ENCODE measurements at regions not wholly inside any gene's neighbourhood (a gene's known extent, or its start where the extent isn't known, plus 50 kb on each side); places are given as distances from the start of the nearest gene placed in this dataset.

- no peak for TF ChIP-seq EP300 (IDR thresholded peaks at IDR 0.05)
- TF ChIP-seq POLR2A (IDR thresholded peaks at IDR 0.05; ENCODE audit: low read depth), result no peak
- TF ChIP-seq CTCF (IDR thresholded peaks at IDR 0.05), result no peak
- no peak for TF ChIP-seq POLR2AphosphoS5 (IDR thresholded peaks at IDR 0.05)
- Histone ChIP-seq H3K27ac (replicated peaks in 1 of 4) (no peak overlapping the region), H3K9me3 (no peaks in the 10 kb centered on the region), H3K27me3 (no peaks in the 10 kb centered on the region), H3K36me3 (no peaks in the 10 kb centered on the region), H3K4me3 (no peak overlapping the region), H3K4me1 (no peaks in the 10 kb centered on the region)
- intact Hi-C loops (cut with DNase I), result no loop called here
- DNase-seq (ENCODE audit: extremely low spot score), result no peak
- 82% methylated on average over 6 of the region's 6 CpGs for WGBS
Measured at GRCh38 chr13:106028911-106029310, 506.6 kb downstream of the EFNB2 start.

- DNase-seq (ENCODE audit: extremely low spot score), result no peak
- Histone ChIP-seq H3K9me3 (no peaks in the 10 kb centered on the region), H3K27ac (replicated peaks in 1 of 4) (no peak overlapping the region), H3K4me3 (no peak overlapping the region), H3K36me3 (no peaks in the 10 kb centered on the region), H3K27me3 (no peaks in the 10 kb centered on the region), H3K4me1 (peaks cover 0 to 8% (median 4%) of the 10 kb centered on the region in 4 donors)
- TF ChIP-seq POLR2AphosphoS5 (IDR thresholded peaks at IDR 0.05), result no peak
- WGBS, result 75% methylated on average over 2 of the region's 2 CpGs
- intact Hi-C loops (cut with DNase I), result no loop called here
Measured at GRCh38 chr13:106011600-106011999, 523.9 kb downstream of the EFNB2 start.

GRCh38 chr13:106010836-106011235 lies 524.6 kb downstream of the EFNB2 start:
- intact Hi-C loops (cut with DNase I), result no loop called here
- H3K27me3 ChIP-seq, result no peaks in the 10 kb centered on the region
- no peak overlapping the region for H3K4me3 ChIP-seq
- peaks cover 0 to 13% (median 7%) of the 10 kb centered on the region in 4 donors for H3K4me1 ChIP-seq
- H3K27ac ChIP-seq (replicated peaks in 1 of 4), result no peak overlapping the region
- WGBS, result 80% methylated on average over 3 of the region's 3 CpGs
- DNase-seq (ENCODE audit: extremely low spot score), result no peak
- no peaks in the 10 kb centered on the region for H3K36me3 ChIP-seq
- TF ChIP-seq CTCF (IDR thresholded peaks at IDR 0.05), result no peak
- no peak for TF ChIP-seq EP300 (IDR thresholded peaks at IDR 0.05)
- no peak for TF ChIP-seq POLR2AphosphoS5 (IDR thresholded peaks at IDR 0.05)
- no peak for TF ChIP-seq POLR2A (IDR thresholded peaks at IDR 0.05; ENCODE audit: low read depth)
- no peaks in the 10 kb centered on the region for H3K9me3 ChIP-seq

GRCh38 chr13:106008540-106008939 lies 526.9 kb downstream of the EFNB2 start:
- no peak overlapping the region for H3K4me3 ChIP-seq
- TF ChIP-seq CTCF (IDR thresholded peaks at IDR 0.05) (no peak), POLR2AphosphoS5 (IDR thresholded peaks at IDR 0.05) (no peak), POLR2A (IDR thresholded peaks at IDR 0.05; ENCODE audit: low read depth) (no peak), EP300 (IDR thresholded peaks at IDR 0.05) (no peak)
- no peak overlapping the region for H3K27ac ChIP-seq (replicated peaks in 1 of 4)
- no peaks in the 10 kb centered on the region for H3K27me3 ChIP-seq
- DNase-seq (ENCODE audit: extremely low spot score), result no peak
- H3K4me1 ChIP-seq, result peaks cover 0 to 13% (median 7%) of the 10 kb centered on the region in 4 donors
- intact Hi-C loops (cut with DNase I), result no loop called here
- no peaks in the 10 kb centered on the region for H3K36me3 ChIP-seq
- no peaks in the 10 kb centered on the region for H3K9me3 ChIP-seq

- Histone ChIP-seq H3K4me3 (no peak overlapping the region), H3K27me3 (no peaks in the 10 kb centered on the region), H3K4me1 (peaks cover 0 to 13% (median 7%) of the 10 kb centered on the region in 4 donors), H3K27ac (replicated peaks in 1 of 4) (no peak overlapping the region), H3K36me3 (no peaks in the 10 kb centered on the region), H3K9me3 (no peaks in the 10 kb centered on the region)
- WGBS, result 51% methylated on average over 2 of the region's 2 CpGs
- TF ChIP-seq EP300 (IDR thresholded peaks at IDR 0.05) (no peak), CTCF (IDR thresholded peaks at IDR 0.05) (no peak), POLR2A (IDR thresholded peaks at IDR 0.05; ENCODE audit: low read depth) (no peak), POLR2AphosphoS5 (IDR thresholded peaks at IDR 0.05) (no peak)
- intact Hi-C loops (cut with DNase I), result no loop called here
- DNase-seq (ENCODE audit: extremely low spot score), result no peak
Measured at GRCh38 chr13:106007156-106007555, 528.3 kb downstream of the EFNB2 start.

All from esophagus muscularis mucosa (tissue), 4 donors.